ENCODE measurements at regions not wholly inside any gene's neighbourhood (a gene's known extent, or its start where the extent isn't known, plus 50 kb on each side); places are given as distances from the start of the nearest gene placed in this dataset.
"Not testable (repeated sequence)": the region's sequence is repeated elsewhere in the genome, so short reads cannot be mapped to it uniquely, and the experiment has no call there.

DNA sequence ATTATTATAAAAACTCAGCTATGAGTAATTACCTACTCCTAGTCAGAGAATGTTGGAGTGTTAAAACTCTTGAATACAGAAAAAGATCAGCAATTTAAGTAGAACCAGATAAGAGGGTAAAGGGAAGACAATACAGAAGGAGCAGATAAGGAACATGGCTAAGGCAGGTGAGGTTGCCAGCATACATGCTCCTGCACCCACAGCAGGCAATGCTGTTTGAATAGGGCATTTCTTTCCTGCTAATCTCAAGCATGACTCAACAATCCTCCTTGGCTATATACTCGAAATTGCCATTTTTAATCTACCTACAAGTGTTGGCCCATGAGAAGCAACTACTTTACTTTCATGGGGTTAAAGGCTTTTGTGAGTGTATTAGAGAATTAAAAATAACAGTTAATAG is 494.5 kb downstream of the DIPK2A start:
- Mint-ChIP-seq H3K36me3 (no peaks in the 10 kb centered on the region), H3K27ac (no peak overlapping the region), H3K9me3 (no peaks in the 10 kb centered on the region)
- ATAC-seq (no peak), DNase-seq (ENCODE audit: low spot score in 2 of 2) (no peak)

DNA sequence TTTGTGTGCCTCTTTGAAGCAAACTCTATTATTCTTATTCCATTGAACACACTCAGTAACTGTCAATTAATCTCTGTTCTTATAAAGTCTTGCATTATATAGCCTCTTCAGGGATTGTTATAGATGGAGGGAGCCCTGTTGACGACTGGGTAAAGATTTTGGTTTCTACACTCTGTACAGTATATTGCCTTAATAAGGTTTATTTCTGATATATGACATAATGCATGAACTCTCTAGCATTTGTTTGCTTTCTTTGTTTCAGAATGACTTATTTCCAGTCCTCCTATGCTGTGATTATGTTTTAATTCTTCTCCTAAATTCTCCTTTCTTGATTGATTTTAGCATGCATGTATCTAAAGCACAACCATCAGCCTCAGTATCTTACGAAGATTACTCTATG is 494.9 kb downstream of the DIPK2A start:
- no peaks in the 10 kb centered on the region for H3K36me3 Mint-ChIP-seq
- ATAC-seq: no peak

DNA sequence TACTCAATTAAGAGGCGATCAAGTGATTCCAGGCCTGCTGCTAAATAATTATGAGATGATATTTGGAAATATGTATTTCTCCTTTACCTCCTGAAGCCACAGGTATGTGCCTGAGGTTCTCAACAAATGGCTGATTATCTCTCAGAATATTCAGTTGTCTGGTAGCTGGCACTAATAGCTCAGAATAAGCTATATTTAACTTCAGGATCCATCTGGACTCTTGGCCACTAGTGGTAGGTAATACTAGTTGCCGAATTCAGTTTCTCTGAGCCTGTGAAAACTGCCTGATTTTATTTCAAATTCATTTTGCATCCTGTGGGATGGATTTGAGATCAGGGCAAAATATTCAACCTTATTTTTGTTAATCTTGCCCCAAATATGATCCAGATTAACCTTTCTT is 499.0 kb downstream of the DIPK2A start:
- Mint-ChIP-seq H3K9me3 (no peaks in the 10 kb centered on the region), H3K27ac (no peak overlapping the region)
- no peak for DNase-seq (ENCODE audit: low spot score in 2 of 2)

More for the DNA sequence above, 494.9 kb downstream of the DIPK2A start:
- Mint-ChIP-seq H3K27ac (no peak overlapping the region), H3K9me3 (no peaks in the 10 kb centered on the region)
- no peak for DNase-seq (ENCODE audit: low spot score in 2 of 2)

DNA sequence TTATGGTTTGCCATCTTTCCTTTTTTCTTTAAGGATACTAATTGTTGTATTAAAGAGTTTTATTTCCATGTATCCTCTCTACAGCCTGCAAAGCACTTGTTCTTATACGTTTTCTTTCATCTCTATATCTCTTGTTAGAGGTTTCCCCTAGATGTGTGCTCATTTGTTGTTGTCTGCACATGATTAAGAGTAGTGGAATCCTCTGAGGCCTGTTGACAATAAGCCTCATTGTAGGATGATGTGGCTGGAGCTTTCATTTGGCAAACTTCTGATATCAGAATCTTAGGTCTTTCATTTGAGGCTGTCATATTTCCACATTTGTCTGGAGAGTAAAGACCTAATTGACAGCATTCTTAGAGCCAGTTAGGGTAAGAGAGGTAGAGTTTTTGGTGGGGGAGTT is 506.0 kb downstream of the DIPK2A start:
- no peak for ATAC-seq
- Mint-ChIP-seq H3K9me3 (peaks cover 0 to 4% of the 10 kb centered on the region in 2 donors), H3K27ac (no peak overlapping the region), H3K36me3 (no peaks in the 10 kb centered on the region)
- DNase-seq (ENCODE audit: low spot score in 2 of 2): no peak

More for the DNA sequence above, 499.0 kb downstream of the DIPK2A start:
- ATAC-seq: no peak
- H3K36me3 Mint-ChIP-seq: no peaks in the 10 kb centered on the region

DNA sequence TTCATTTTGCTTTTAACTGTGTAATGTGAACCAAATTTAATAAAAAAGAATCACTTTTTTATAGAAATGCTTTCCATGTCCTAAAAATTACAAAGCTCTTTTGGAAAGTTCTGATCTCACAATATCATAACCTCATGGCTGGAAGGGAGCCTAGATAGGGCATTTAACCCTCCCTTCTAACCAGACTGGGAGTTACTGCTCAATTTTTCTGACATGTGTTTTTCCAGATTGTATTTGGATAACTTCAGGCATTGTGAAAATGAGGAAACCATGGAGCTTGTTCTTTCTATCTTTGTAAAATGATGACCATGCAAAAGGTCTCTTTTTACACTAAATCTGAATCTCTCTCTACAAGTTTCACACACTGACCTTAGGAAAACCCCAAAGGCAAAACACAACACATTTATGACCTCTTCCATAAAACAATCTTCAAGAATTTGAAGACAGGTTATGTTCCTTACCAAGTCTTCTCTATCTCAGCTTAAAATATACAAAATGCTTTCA is 508.8 kb downstream of the DIPK2A start:
- ATAC-seq: no peak
- Mint-ChIP-seq H3K27ac (no peak overlapping the region), H3K36me3 (no peaks in the 10 kb centered on the region), H3K9me3 (peaks cover 0 to 4% of the 10 kb centered on the region in 2 donors)
- DNase-seq (ENCODE audit: low spot score in 2 of 2): no peak

DNA sequence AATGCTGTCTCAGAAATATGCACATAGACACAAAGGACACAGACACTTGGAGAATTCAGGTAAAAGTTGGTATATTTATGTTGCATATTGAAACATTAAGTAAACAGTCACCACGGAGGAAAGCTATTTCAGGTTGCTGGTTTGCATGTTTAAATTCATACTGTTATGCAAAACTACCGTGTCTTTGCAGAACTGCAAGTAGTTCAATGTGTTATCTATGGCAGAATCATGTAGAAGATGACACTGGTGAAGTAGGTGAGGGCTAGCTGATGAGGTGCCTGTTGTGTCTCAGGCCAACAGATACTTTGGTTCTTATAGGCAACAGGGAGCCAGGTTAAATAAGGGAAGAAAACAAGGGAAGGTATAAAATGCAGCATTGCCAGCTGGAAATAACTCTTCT is 511.3 kb downstream of the DIPK2A start:
- Mint-ChIP-seq H3K27ac (no peak overlapping the region), H3K36me3 (no peaks in the 10 kb centered on the region), H3K9me3 (peaks cover 0 to 4% of the 10 kb centered on the region in 2 donors)
- DNase-seq (ENCODE audit: low spot score in 2 of 2) (no peak), ATAC-seq (no peak)

DNA sequence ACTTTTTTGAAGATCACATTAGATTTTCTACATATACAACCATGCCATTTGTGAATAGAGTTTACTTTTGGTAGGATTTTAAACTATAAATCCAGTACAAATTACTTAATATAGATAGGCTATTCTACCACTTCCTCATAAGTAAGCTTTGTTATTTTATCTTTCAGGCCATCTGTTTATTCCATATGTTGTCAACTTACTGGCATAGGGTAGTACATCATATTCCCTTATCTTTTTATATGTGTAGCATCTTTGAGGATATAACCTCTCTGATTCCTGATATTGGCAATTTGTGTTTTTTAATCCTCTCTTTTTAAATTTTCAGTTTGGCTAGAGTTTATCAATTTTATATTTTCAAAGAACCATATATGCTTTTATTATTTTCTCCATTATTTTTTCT is 515.4 kb downstream of the DIPK2A start:
- no peak for DNase-seq (ENCODE audit: low spot score in 2 of 2)
- no peaks in the 10 kb centered on the region for H3K9me3 Mint-ChIP-seq
- H3K36me3 Mint-ChIP-seq: no peaks in the 10 kb centered on the region
- ATAC-seq: no peak
- no peak overlapping the region for H3K27ac Mint-ChIP-seq

DNA sequence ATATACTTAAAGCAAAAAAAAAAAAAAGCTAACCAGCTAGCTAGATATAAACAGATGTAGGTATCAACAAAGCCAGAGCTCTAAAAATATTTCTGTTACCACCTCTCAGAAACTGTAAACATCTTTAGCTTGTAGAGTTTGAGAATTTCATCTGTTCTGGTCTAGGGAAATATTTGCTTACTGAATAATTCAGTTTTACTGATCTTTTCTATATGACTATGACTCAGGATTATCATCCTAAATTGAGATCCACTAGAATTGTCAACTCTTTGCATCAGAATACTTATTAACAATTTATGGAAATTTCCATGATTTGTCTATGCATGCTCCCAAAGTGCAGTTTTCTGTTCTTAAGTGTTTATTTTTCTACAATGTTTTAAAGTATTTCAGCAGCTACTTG is 517.3 kb downstream of the DIPK2A start:
- no peak for ATAC-seq
- DNase-seq (ENCODE audit: low spot score in 2 of 2): no peak
- H3K9me3 Mint-ChIP-seq: no peaks in the 10 kb centered on the region
- no peak overlapping the region for H3K27ac Mint-ChIP-seq
- no peaks in the 10 kb centered on the region for H3K36me3 Mint-ChIP-seq

DNA sequence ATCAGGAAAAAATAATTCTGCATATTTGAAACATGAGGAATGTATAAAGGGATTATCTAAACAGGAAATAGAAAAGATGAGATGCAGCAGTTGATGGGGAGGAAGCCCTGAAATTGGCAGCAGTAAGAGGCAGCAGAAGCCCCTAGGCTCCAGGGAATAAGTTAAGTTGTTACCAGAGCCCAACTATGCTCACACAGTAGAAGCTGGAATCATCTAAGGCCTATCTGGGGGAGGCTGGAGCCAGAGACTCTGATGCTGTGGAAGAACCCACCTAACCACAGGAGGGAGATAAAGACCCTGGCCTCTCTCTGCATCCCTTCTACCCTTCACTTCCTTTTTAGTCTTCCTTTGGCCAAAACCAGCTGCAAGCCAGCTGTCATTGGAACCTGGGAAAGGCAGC is 519.7 kb downstream of the DIPK2A start:
- Mint-ChIP-seq H3K27ac (no peak overlapping the region), H3K9me3 (no peaks in the 10 kb centered on the region), H3K36me3 (no peaks in the 10 kb centered on the region)
- no peak for ATAC-seq
- DNase-seq (ENCODE audit: low spot score in 2 of 2): no peak

DNA sequence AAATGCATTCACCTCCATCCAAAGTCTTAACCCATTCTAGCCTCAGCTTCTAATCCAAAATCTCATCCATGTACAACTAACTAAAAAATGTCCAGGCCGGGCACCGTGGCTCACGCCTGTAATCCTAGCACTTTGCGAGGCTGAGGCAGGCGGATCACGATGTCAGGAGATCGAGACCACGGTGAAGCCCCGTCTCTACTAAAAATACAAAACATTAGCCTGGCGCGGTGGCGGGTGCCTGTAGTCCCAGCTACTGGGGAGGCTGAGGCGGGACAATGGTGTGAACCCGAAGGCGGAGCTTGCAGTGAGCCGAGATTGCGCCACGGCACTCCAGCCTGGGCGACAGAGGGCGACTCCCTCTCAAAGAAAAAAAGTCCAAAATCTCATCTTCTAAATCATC is 523.0 kb downstream of the DIPK2A start:
- H3K9me3 Mint-ChIP-seq; ATAC-seq; DNase-seq (ENCODE audit: low spot score in 2 of 2); H3K27ac Mint-ChIP-seq; H3K36me3 Mint-ChIP-seq: not testable (repeated sequence)

DNA sequence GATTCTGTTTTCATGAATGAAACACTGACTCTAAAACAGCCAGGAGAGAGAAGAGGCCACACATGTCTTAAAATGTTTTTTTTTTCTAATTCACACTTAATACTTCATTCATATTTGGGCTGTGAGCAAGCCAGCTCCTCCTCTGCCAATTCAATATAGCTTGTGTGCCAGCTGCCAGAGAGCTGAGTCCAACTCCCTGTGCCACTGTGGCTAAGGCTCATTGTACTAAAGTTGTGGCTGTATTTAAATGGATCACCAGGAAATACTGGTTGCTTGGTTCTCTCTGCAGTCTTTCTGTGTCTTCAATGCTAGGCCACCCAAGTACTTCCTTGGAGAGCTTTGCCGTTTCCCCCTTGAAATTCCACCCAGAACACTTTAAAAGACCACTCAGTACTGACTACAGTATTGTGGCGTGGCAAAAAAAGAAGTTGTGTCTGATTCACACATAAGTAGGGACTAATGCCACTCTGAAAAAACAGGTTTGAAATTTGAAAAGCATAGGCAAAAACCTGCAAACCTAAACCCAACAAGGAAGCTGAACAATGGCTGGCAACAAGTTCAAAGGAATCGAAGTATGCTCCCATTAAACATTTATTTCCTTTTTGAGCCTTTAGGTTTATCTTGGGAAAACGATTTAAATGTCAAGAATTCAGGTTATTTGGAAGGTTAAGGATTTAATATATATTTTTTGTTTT is 524.7 kb downstream of the DIPK2A start:
- no peak for DNase-seq (ENCODE audit: low spot score in 2 of 2)
- no peak for ATAC-seq
- H3K9me3 Mint-ChIP-seq: no peaks in the 10 kb centered on the region
- no peaks in the 10 kb centered on the region for H3K36me3 Mint-ChIP-seq
- no peak overlapping the region for H3K27ac Mint-ChIP-seq

DNA sequence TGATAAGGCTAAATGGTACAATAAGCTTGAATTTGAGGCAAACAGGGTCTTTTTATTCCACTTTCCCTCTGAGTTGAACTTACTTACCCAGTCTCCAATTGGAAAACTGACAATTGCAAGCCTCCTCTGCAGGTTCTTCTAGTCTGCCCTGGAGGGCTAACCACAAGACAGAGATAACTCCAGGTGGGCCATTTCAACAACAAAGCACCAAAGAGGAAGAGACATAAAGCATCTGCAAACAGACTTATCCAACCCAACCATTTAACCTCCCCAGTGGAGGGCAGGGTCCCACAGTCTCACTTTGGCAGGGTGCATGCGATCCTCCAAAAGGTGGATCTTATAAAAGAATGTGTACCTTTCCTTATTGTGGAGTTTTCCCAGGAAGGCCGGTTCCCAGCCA is 525.8 kb downstream of the DIPK2A start:
- Mint-ChIP-seq H3K36me3 (no peaks in the 10 kb centered on the region), H3K9me3 (no peaks in the 10 kb centered on the region), H3K27ac (no peak overlapping the region)
- no peak for DNase-seq (ENCODE audit: low spot score in 2 of 2)
- ATAC-seq: no peak

DNA sequence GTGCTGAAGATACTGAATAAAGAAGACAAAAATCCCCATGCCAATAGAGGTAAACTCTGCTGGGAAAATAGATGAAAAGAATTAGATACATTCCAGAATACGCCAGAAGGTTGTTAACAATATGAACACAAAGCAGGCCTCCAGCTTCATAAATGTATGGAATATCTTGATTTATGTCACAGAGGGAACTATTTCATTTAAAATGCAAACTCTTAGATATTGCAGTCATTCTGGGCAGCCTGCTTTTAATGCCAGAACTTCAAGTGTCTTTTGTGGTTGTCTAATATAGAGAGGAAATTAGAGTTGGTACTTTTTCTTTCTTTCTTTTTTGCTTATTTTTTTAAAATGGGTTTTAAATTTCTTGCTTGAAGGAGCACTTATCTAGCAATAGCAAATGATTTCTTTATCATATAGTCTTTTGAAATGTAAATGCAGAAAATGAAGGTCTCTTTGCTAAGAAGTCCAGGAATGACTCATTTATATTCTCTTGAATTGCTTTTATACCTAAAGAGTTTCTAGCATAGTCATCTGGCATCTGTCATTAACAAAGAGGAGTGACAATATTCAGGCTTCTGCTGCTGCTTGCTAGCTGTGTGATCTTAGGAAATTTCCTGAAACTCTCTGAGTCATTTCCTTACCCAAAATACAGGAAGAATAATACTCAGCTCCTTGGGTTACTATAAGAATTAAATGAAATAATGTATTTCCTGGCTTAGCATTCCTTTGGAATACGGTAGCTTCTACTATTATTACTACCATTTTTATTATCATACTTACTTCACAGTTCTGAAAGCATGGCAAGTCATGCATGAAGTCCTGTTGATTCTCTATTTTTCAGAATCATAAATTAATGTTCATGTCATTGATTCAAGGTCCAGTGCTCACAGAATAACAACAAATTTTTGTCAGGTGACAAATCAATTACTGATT is 527.6 kb downstream of the DIPK2A start:
- ATAC-seq (peak in 1 of 2 donors; percentile 24), DNase-seq (ENCODE audit: low spot score in 2 of 2) (no peak)
- Mint-ChIP-seq H3K9me3 (no peaks in the 10 kb centered on the region), H3K27ac (no peak overlapping the region), H3K36me3 (no peaks in the 10 kb centered on the region)

DNA sequence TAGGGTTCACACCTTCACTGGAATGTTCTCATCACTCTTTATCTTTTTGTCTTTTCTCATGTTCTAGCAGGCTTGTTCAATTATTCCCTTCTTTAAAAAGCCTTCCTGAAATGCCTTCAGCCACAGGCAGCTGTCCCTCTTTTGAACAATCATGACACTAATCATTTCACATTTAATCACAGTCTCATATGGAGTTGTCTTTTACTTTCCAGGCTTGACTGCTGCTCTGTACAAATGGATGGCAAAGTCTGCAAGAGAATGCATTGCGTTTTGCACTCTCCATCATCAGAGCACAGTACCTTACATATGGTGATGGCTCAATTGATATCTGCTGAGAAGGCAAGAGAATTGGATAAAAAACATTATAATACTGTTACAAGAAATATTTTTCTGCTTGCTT is 529.8 kb downstream of the DIPK2A start:
- ATAC-seq (no peak), DNase-seq (ENCODE audit: low spot score in 2 of 2) (no peak)
- Mint-ChIP-seq H3K27ac (no peak overlapping the region), H3K36me3 (no peaks in the 10 kb centered on the region), H3K9me3 (no peaks in the 10 kb centered on the region)

DNA sequence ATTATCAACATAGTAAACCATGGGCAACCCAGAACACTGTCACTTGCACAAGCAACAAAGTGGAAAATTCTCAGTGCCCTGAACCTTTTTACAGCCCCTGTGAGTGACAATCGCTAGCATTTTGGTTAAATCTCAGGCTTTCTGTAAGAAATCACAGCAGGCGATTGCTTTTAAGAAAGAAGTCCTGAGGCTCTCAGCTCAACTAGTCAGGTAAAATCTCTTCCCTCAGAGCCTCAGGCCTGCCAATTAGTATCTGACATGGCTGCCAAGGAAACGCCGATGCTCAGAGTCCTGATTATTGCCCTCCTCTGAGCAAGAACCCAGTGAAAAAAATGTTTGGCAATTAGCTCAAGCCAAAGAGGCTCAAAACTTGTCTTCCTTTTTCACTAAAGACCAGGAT is 530.8 kb downstream of the DIPK2A start:
- ATAC-seq (no peak), DNase-seq (ENCODE audit: low spot score in 2 of 2) (no peak)
- Mint-ChIP-seq H3K9me3 (no peaks in the 10 kb centered on the region), H3K36me3 (no peaks in the 10 kb centered on the region), H3K27ac (no peak overlapping the region)

DNA sequence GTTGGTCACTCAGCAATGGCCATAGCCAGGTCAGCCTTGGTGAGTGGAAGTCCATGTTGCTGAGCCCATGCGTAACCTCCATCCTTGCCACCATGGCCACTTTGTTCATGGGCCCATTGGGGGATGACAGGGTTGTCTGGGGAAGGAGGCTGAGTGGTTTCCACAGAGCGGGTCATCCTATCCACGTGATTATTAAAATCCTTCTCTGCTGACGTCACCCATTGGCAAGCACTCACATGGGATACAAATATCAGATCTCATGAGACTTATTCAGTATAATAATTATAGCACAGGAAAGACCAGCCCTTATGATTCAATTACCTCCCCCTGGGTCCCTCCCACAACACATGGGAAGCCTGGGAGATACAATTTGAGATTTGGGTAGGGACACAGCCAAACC is 534.8 kb downstream of the DIPK2A start:
- not testable (repeated sequence) for H3K27ac Mint-ChIP-seq; H3K9me3 Mint-ChIP-seq; H3K36me3 Mint-ChIP-seq; ATAC-seq; DNase-seq (ENCODE audit: low spot score in 2 of 2)

DNA sequence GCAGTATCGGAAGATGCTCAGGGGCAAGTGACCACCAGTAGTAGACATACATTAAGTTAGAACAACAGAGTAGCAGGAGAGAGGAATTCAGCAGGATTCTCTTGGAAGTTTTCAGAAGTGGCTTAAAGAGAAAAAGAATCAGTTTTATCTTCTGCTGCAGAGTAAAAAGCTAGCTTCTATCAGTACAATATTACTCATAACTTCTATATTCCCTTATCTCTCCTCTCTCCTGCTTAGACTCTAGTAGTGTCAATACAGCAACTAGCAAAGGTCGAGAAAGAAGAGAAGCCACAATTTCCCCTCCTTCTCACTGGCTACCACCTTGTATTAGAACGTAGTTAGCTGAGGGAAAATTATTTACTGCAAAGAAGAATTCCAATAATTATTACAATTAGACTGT is 539.7 kb downstream of the DIPK2A start:
- ATAC-seq: no peak
- no peak overlapping the region for H3K27ac Mint-ChIP-seq
- no peaks in the 10 kb centered on the region for H3K36me3 Mint-ChIP-seq
- H3K9me3 Mint-ChIP-seq: peaks cover 0 to 5% of the 10 kb centered on the region in 2 donors
- no peak for DNase-seq (ENCODE audit: low spot score in 2 of 2)

DNA sequence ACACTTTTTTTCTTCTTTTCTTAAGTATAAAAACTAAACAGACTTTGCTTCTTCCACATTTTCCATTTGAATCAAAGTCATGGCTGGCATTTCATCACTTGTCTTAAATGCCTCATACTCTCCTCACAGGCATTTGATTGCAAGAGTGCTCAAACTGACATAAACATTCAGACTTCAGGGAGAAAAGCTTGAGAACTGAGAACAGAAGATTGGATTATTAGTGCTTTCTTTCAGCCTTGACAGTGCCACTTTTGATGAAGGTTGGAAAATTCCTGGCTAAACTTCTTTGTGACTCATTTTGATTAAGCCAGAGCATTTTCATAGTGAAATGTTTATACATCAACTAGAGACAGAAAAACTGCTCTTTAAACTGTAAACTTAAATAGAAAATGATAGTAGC is 544.4 kb downstream of the DIPK2A start:
- DNase-seq (ENCODE audit: low spot score in 2 of 2): no peak
- Mint-ChIP-seq H3K36me3 (no peaks in the 10 kb centered on the region), H3K27ac (no peak overlapping the region), H3K9me3 (peaks cover 0 to 5% of the 10 kb centered on the region in 2 donors)
- ATAC-seq: no peak

Data from activated naive CD4-positive, alpha-beta T cell treated with anti-CD3 and anti-CD28 coated beads, Interleukin-2, amount 50 U/mL, for 72 hours (primary cell).